CD14-positive monocyte (primary cell): ENCODE measurements at regions not wholly inside any gene's neighbourhood (a gene's known extent, or its start where the extent isn't known, plus 50 kb on each side); places are given as distances from the start of the nearest gene placed in this dataset.
A peak's percentile ranks its signal among the peaks of the same experiment; 100 is the strongest.

Experiments
- DNase-seq, 3 donors: peaks; one replicate each; pipeline ENCODE4 v3.0.0-alpha.2; 2011 to 2022
- H2AFZ ChIP-seq: 2 replicates; pipeline ENCODE4 v1.6.0; 2012; ENCODE audit warnings: mild to moderate bottlenecking, low read depth, low read length, inconsistent platforms; ENCODE audit not compliant: insufficient read depth, poor library complexity, severe bottlenecking
- H3K27ac ChIP-seq, 2 donors: 1 replicate in 1 of 2; 2 replicates in 1 of 2; pipeline ENCODE4 v1.5.1; 2012 to 2013; ENCODE audit warnings: low read length in 2 of 2, control low read depth in 1 of 2, inconsistent platforms in 1 of 2, low read depth in 1 of 2, mild to moderate bottlenecking in 1 of 2
- H3K27me3 ChIP-seq, 2 donors: one replicate each; pipeline versions ENCODE4 v1.6.0 to v1.6.1; 2011 to 2013; ENCODE audit warnings: low read length in 2 of 2; ENCODE audit not compliant: control insufficient read depth in 2 of 2, insufficient read depth in 2 of 2
- H3K36me3 ChIP-seq, 2 donors: replicated peaks in 1 of 2; 1 replicate in 1 of 2; 2 replicates in 1 of 2; pipeline versions ENCODE4 v1.5.1 to v1.6.1; 2012 to 2013; ENCODE audit warnings: low read length in 2 of 2, control low read depth in 1 of 2, inconsistent platforms in 1 of 2, mild to moderate bottlenecking in 1 of 2; ENCODE audit not compliant: insufficient read depth in 2 of 2, control insufficient read depth in 1 of 2
- H3K4me1 ChIP-seq, 2 donors: 1 replicate in 1 of 2; 2 replicates in 1 of 2; pipeline versions ENCODE4 v1.5.1 to v1.6.1; 2012 to 2013; ENCODE audit warnings: low read length in 2 of 2, control low read depth in 1 of 2, inconsistent platforms in 1 of 2, mild to moderate bottlenecking in 1 of 2, moderate library complexity in 1 of 2; ENCODE audit not compliant: insufficient read depth in 2 of 2, control insufficient read depth in 1 of 2
- H3K4me2 ChIP-seq: replicated peaks from 2 replicates; pipeline ENCODE3; 2012; ENCODE audit warnings: low read length, moderate library complexity, mild to moderate bottlenecking; ENCODE audit not compliant: poor library complexity, severe bottlenecking; ENCODE audit errors: extremely low read depth
- H3K4me3 ChIP-seq, 3 experiments: fragments of 200-600 bp in 1 of 3; sonication (generic) in 1 of 3; replicated peaks in 1 of 3; 1 replicate in 2 of 3; 2 replicates in 1 of 3; pipeline ENCODE4 v1.5.1; 2011 to 2013; ENCODE audit warnings: low read length in 3 of 3, mild to moderate bottlenecking in 3 of 3, control low read depth in 2 of 3, low read depth in 2 of 3, inconsistent platforms in 1 of 3, moderate library complexity in 1 of 3
- H3K79me2 ChIP-seq: 2 replicates; pipeline ENCODE4 v1.6.0; 2012; ENCODE audit warnings: mild to moderate bottlenecking, control low read depth, inconsistent platforms, low read length, moderate library complexity; ENCODE audit not compliant: insufficient read depth
- H3K9ac ChIP-seq: 2 replicates; pipeline ENCODE4 v1.6.0; 2017; ENCODE audit warnings: low read length, mild to moderate bottlenecking; ENCODE audit not compliant: insufficient read depth, poor library complexity, severe bottlenecking
- H3K9me3 ChIP-seq, 2 donors: replicated peaks in 1 of 2; 1 replicate in 1 of 2; 2 replicates in 1 of 2; pipeline versions ENCODE4 v1.5.1 to v1.6.1; 2012 to 2013; ENCODE audit warnings: low read length in 2 of 2, control low read depth in 1 of 2; ENCODE audit not compliant: control insufficient read depth in 1 of 2, insufficient read depth in 1 of 2
- H4K20me1 ChIP-seq: 2 replicates; pipeline ENCODE4 v1.6.0; 2012; ENCODE audit warnings: mild to moderate bottlenecking, low read length, control low read depth, moderate library complexity; ENCODE audit not compliant: insufficient read depth
- H3K27ac Mint-ChIP-seq, 7 donors: one replicate each; pipeline ENCODE4 v1.8.0; 2020; ENCODE audit warnings: mild to moderate bottlenecking in 7 of 7, mixed read lengths in 7 of 7, moderate library complexity in 6 of 7, inconsistent platforms in 2 of 7
- H3K27me3 Mint-ChIP-seq, 3 donors: one replicate each; pipeline ENCODE4 v1.8.0; 2021 to 2022; ENCODE audit warnings: low read depth in 3 of 3, mild to moderate bottlenecking in 3 of 3, mixed read lengths in 3 of 3, moderate library complexity in 3 of 3, inconsistent platforms in 1 of 3
- H3K36me3 Mint-ChIP-seq, 2 donors: one replicate each; pipeline ENCODE4 v1.8.0; 2020; ENCODE audit warnings: mixed read lengths in 2 of 2, inconsistent platforms in 1 of 2, mild to moderate bottlenecking in 1 of 2
- H3K4me1 Mint-ChIP-seq: one replicate; pipeline ENCODE4 v1.8.0; 2020; ENCODE audit warnings: mild to moderate bottlenecking, mixed read lengths
- H3K4me3 Mint-ChIP-seq, 2 donors: one replicate each; pipeline ENCODE4 v1.8.0; 2020; ENCODE audit warnings: mild to moderate bottlenecking in 2 of 2, mixed read lengths in 2 of 2, moderate library complexity in 1 of 2
- H3K9me3 Mint-ChIP-seq, 7 donors: one replicate each; pipeline ENCODE4 v1.8.0; 2020 to 2022; ENCODE audit warnings: mixed read lengths in 7 of 7, mild to moderate bottlenecking in 6 of 7, moderate library complexity in 6 of 7, inconsistent platforms in 2 of 7
- WGBS: methylation state at CpG from one replicate; pipeline ENCODE4 v1.1.5; 2013; ENCODE audit warnings: missing lambda C conversion rate; ENCODE audit not compliant: insufficient coverage; 5-methylcytosine and 5-hydroxymethylcytosine counted together
- intact Hi-C, 2 donors: fragments of 100-400 bp; cut with micrococcal nuclease; formaldehyde crosslinking; loops; one replicate each; pipeline versions ENCODE4 v1.15.0 to v1.15.1; 2023
- TF ChIP-seq, protein P1 (sequence below): fragments of 200-600 bp; IDR thresholded peaks from one replicate; pipeline ENCODE4 v1.8.0; 2022; ENCODE audit warnings: antibody characterized with exemption, mild to moderate bottlenecking

- Histone ChIP-seq H3K36me3 (no peaks in the 10 kb centered on the region), H3K9me3 (no peaks in the 10 kb centered on the region), H3K4me2 (peak overlapping the region; percentile 48), H3K79me2 (no peaks in the 10 kb centered on the region), H2AFZ (peak overlapping the region; percentile 9), H4K20me1 (no peaks in the 10 kb centered on the region), H3K9ac (no peak overlapping the region), H3K4me3 (peak overlapping the region in 1 of 3 experiments; percentile 7), H3K27me3 (no peaks in the 10 kb centered on the region), H3K27ac (peak overlapping the region in 1 of 2 donors; percentile 55), H3K4me1 (peaks cover 10 to 52% of the 10 kb centered on the region in 2 donors)
- DNase-seq: peak in 1 of 3 donors; percentile 6
- H3K4me3 Mint-ChIP-seq: peak overlapping the region in 1 of 2 donors; percentile 48
- TF ChIP-seq, protein P1, sequence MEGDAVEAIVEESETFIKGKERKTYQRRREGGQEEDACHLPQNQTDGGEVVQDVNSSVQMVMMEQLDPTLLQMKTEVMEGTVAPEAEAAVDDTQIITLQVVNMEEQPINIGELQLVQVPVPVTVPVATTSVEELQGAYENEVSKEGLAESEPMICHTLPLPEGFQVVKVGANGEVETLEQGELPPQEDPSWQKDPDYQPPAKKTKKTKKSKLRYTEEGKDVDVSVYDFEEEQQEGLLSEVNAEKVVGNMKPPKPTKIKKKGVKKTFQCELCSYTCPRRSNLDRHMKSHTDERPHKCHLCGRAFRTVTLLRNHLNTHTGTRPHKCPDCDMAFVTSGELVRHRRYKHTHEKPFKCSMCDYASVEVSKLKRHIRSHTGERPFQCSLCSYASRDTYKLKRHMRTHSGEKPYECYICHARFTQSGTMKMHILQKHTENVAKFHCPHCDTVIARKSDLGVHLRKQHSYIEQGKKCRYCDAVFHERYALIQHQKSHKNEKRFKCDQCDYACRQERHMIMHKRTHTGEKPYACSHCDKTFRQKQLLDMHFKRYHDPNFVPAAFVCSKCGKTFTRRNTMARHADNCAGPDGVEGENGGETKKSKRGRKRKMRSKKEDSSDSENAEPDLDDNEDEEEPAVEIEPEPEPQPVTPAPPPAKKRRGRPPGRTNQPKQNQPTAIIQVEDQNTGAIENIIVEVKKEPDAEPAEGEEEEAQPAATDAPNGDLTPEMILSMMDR: no peak
- WGBS: 43% methylated on average over 1 of the region's 3 CpGs
- intact Hi-C loops: no loop called here
- H3K36me3 Mint-ChIP-seq: no peaks in the 10 kb centered on the region
- H3K27me3 Mint-ChIP-seq: no peaks in the 10 kb centered on the region
- no peaks in the 10 kb centered on the region for H3K9me3 Mint-ChIP-seq
- H3K27ac Mint-ChIP-seq: peak overlapping the region in 3 of 7 donors; percentile 35 to 82 (median 81)
- peaks cover 49% of the 10 kb centered on the region for H3K4me1 Mint-ChIP-seq
Observed at GRCh38 chr7:91347290-91347689, 83.1 kb downstream of the FZD1 start.

- H2AFZ ChIP-seq: no peak overlapping the region
- DNase-seq: no peak
- H3K4me3 Mint-ChIP-seq: no peak overlapping the region
- no peaks in the 10 kb centered on the region for H3K79me2 ChIP-seq
- no peaks in the 10 kb centered on the region for H3K36me3 Mint-ChIP-seq
- H3K4me1 Mint-ChIP-seq: peaks cover 41% of the 10 kb centered on the region
- H3K27me3 ChIP-seq: no peaks in the 10 kb centered on the region
- H3K36me3 ChIP-seq: no peaks in the 10 kb centered on the region
- H3K9ac ChIP-seq: no peak overlapping the region
- intact Hi-C loops: no loop called here
- H3K27ac Mint-ChIP-seq: no peak overlapping the region
- H4K20me1 ChIP-seq: no peaks in the 10 kb centered on the region
- H3K4me2 ChIP-seq: no peak overlapping the region
- H3K27ac ChIP-seq: no peak overlapping the region
- peaks cover 0 to 1% (median 0%) of the 10 kb centered on the region in 3 donors for H3K27me3 Mint-ChIP-seq
- no peak overlapping the region for H3K4me3 ChIP-seq
- H3K9me3 ChIP-seq: no peaks in the 10 kb centered on the region
- peaks cover 10 to 44% of the 10 kb centered on the region in 2 donors for H3K4me1 ChIP-seq
- TF ChIP-seq, protein P1: no peak
- H3K9me3 Mint-ChIP-seq: no peaks in the 10 kb centered on the region
Observed at GRCh38 chr7:91348711-91349110, 84.5 kb downstream of the FZD1 start.
